A673 (cell line): ENCODE measurements at regions not wholly inside any gene's neighbourhood (a gene's known extent, or its start where the extent isn't known, plus 50 kb on each side); places are given as distances from the start of the nearest gene placed in this dataset.

Source experiments
- CTCF ChIP-seq: fragments of 300-800, 200-600 bp; sonication (generic); conservative IDR thresholded peaks from 2 replicates; pipeline ENCODE4 v1.5.1; 2017; ENCODE audit warnings: low read depth, mild to moderate bottlenecking, antibody characterized with exemption, low read length, moderate library complexity, mixed read lengths
- EZH2 ChIP-seq: fragments of 200-600 bp; sonication (generic); IDR thresholded peaks from 2 replicates; pipeline ENCODE4 v1.6.1; 2017; ENCODE audit warnings: borderline replicate concordance, low read depth, mild to moderate bottlenecking, mixed read lengths, antibody characterized with exemption, low read length; ENCODE audit not compliant: poor library complexity, severe bottlenecking

GRCh38 chr16:54707813-54708212 is 222.9 kb upstream of the IRX5 start:
- TF ChIP-seq CTCF, result no peak
- no peak for TF ChIP-seq EZH2
